ENCODE measurements at regions not wholly inside any gene's neighbourhood (a gene's known extent, or its start where the extent isn't known, plus 50 kb on each side); places are given as distances from the start of the nearest gene placed in this dataset.

- Histone ChIP-seq H4K20me1 (ENCODE audit: control insufficient read depth, extremely low read depth, insufficient read depth, low read length) (no peaks in the 10 kb centered on the region), H3K36me3 (ENCODE audit: control insufficient read depth in 2 of 2, extremely low read depth in 1 of 2, insufficient read depth in 2 of 2, low read length in 2 of 2) (no peaks in the 10 kb centered on the region), H3K9ac (ENCODE audit: control insufficient read depth, extremely low read depth, insufficient read depth, low read length) (no peak overlapping the region), H3K4me1 (ENCODE audit: control insufficient read depth, extremely low read depth, insufficient read depth, low read length) (peaks cover 3% of the 10 kb centered on the region), H3K9me1 (ENCODE audit: control insufficient read depth, extremely low read depth, insufficient read depth, low read length) (no peaks in the 10 kb centered on the region), H2AFZ (ENCODE audit: control insufficient read depth, low read length) (no peak overlapping the region), H3K9me3 (ENCODE audit: control insufficient read depth, low read depth, low read length) (no peaks in the 10 kb centered on the region), H3K27me3 (ENCODE audit: control insufficient read depth, extremely low read depth, insufficient read depth, low read length) (no peaks in the 10 kb centered on the region), H3K79me2 (ENCODE audit: control insufficient read depth, insufficient read depth, low read length) (no peaks in the 10 kb centered on the region), H3K4me3 (ENCODE audit: control insufficient read depth in 2 of 3, extremely low read depth in 1 of 3, insufficient read depth in 2 of 3, low read depth in 1 of 3, low read length in 3 of 3) (no peak overlapping the region), H3K4me2 (ENCODE audit: control insufficient read depth, extremely low read depth, insufficient read depth, low read depth, low read length) (no peak overlapping the region), H3K27ac (ENCODE audit: control insufficient read depth, insufficient read depth, low read length) (no peak overlapping the region)
- dilution Hi-C loops (cut with MboI; ENCODE audit: extremely low pct_ligation_motif_present, low sequenced_read_pairs), result no loop called here
- FAIRE-seq (no peak), DNase-seq (ENCODE audit: low read depth, low spot score) (no peak)
- TF ChIP-seq EZH2 (IDR thresholded peaks at IDR 0.05; ENCODE audit: low read length) (no peak), CTCF (optimal IDR thresholded peaks at IDR 0.05 in 1 of 3, IDR thresholded peaks at IDR 0.05 in 1 of 3, conservative IDR thresholded peaks at IDR 0.05 in 1 of 3; ENCODE audit: extremely low read depth in 1 of 3, insufficient read depth in 2 of 3, low read length in 3 of 3) (no peak)
Measured at GRCh38 chr1:213666113-213666512, 321.7 kb upstream of the PROX1 start.

- no peaks in the 10 kb centered on the region for H3K36me3 ChIP-seq (ENCODE audit: control insufficient read depth in 2 of 2, extremely low read depth in 1 of 2, insufficient read depth in 2 of 2, low read length in 2 of 2)
- H3K27me3 ChIP-seq (ENCODE audit: control insufficient read depth, extremely low read depth, insufficient read depth, low read length), result no peaks in the 10 kb centered on the region
- DNase-seq (ENCODE audit: low read depth, low spot score) (no peak), FAIRE-seq (no peak)
- H3K79me2 ChIP-seq (ENCODE audit: control insufficient read depth, insufficient read depth, low read length), result no peaks in the 10 kb centered on the region
- dilution Hi-C loops (cut with MboI; ENCODE audit: extremely low pct_ligation_motif_present, low sequenced_read_pairs), result no loop called here
- no peaks in the 10 kb centered on the region for H3K4me1 ChIP-seq (ENCODE audit: control insufficient read depth, extremely low read depth, insufficient read depth, low read length)
- H3K9ac ChIP-seq (ENCODE audit: control insufficient read depth, extremely low read depth, insufficient read depth, low read length), result no peak overlapping the region
- no peak overlapping the region for H3K4me2 ChIP-seq (ENCODE audit: control insufficient read depth, extremely low read depth, insufficient read depth, low read depth, low read length)
- no peaks in the 10 kb centered on the region for H3K9me3 ChIP-seq (ENCODE audit: control insufficient read depth, low read depth, low read length)
- no peaks in the 10 kb centered on the region for H3K9me1 ChIP-seq (ENCODE audit: control insufficient read depth, extremely low read depth, insufficient read depth, low read length)
- no peak overlapping the region for H2AFZ ChIP-seq (ENCODE audit: control insufficient read depth, low read length)
- no peaks in the 10 kb centered on the region for H4K20me1 ChIP-seq (ENCODE audit: control insufficient read depth, extremely low read depth, insufficient read depth, low read length)
- H3K27ac ChIP-seq (ENCODE audit: control insufficient read depth, insufficient read depth, low read length), result no peak overlapping the region
- H3K4me3 ChIP-seq (ENCODE audit: control insufficient read depth in 2 of 3, extremely low read depth in 1 of 3, insufficient read depth in 2 of 3, low read depth in 1 of 3, low read length in 3 of 3), result no peak overlapping the region
- TF ChIP-seq EZH2 (IDR thresholded peaks at IDR 0.05; ENCODE audit: low read length), result no peak
- no peak for TF ChIP-seq CTCF (optimal IDR thresholded peaks at IDR 0.05 in 1 of 3, IDR thresholded peaks at IDR 0.05 in 1 of 3, conservative IDR thresholded peaks at IDR 0.05 in 1 of 3; ENCODE audit: extremely low read depth in 1 of 3, insufficient read depth in 2 of 3, low read length in 3 of 3)
Measured at GRCh38 chr1:213666922-213667321, 320.9 kb upstream of the PROX1 start.
